Gastroesophageal sphincter (tissue), 4 donors: ENCODE measurements at regions not wholly inside any gene's neighbourhood (a gene's known extent, or its start where the extent isn't known, plus 50 kb on each side); places are given as distances from the start of the nearest gene placed in this dataset.

ENCODE experiments used
- ATAC-seq: fragments of 150-250 bp; one replicate; pipeline ENCODE4 v1.9.1; 2016; ENCODE audit warnings: mild to moderate bottlenecking, moderate library complexity
- H3K27ac ChIP-seq, 4 donors: fragments of 200-600 bp; sonication (generic) in 3 of 4; 1 replicate in 3 of 4; 2 replicates in 1 of 4; pipeline ENCODE4 v1.5.1; 2016 to 2019
- H3K27me3 ChIP-seq: fragments of 200-600 bp; sonication (generic); one replicate; pipeline ENCODE4 v1.5.1; 2019
- H3K36me3 ChIP-seq, 2 donors: fragments of 200-600 bp; sonication (generic); one replicate each; pipeline ENCODE4 v1.5.1; 2019; ENCODE audit warnings: control low read depth in 1 of 2
- H3K4me1 ChIP-seq, 3 donors: fragments of 200-600 bp; sonication (generic); 1 replicate in 2 of 3; 2 replicates in 1 of 3; pipeline ENCODE4 v1.5.1; 2016 to 2019; ENCODE audit warnings: control low read depth in 2 of 3
- H3K4me3 ChIP-seq, 2 donors: fragments of 200-600 bp; sonication (generic); one replicate each; pipeline ENCODE4 v1.5.1; 2019; ENCODE audit warnings: mild to moderate bottlenecking in 1 of 2, moderate library complexity in 1 of 2
- H3K9me3 ChIP-seq, 3 donors: fragments of 200-600 bp; sonication (generic); one replicate each; pipeline ENCODE4 v1.5.1; 2017 to 2019; ENCODE audit warnings: control low read depth in 2 of 3
- EP300 ChIP-seq: sonication (generic); formaldehyde crosslinking; IDR thresholded peaks from one replicate; pipeline ENCODE4 v1.6.1; 2017; ENCODE audit warnings: antibody characterized with exemption, mild to moderate bottlenecking
- POLR2A ChIP-seq, 2 donors: fragments of 450-650 bp; IDR thresholded peaks; one replicate each; pipeline ENCODE4 v1.6.1; 2017; ENCODE audit warnings: antibody characterized with exemption in 2 of 2, mild to moderate bottlenecking in 2 of 2, moderate library complexity in 1 of 2
- POLR2AphosphoS5 ChIP-seq: sonication (generic); formaldehyde crosslinking; IDR thresholded peaks from one replicate; pipeline ENCODE4 v1.6.1; 2017; ENCODE audit warnings: antibody characterized with exemption
- WGBS, 2 donors: methylation state at CpG; one replicate each; pipeline ENCODE4 v1.1.5; 2018; ENCODE audit warnings: low coverage in 1 of 2; 5-methylcytosine and 5-hydroxymethylcytosine counted together
- TF ChIP-seq, protein P1 (sequence below), 4 experiments: fragments of 200-600 bp in 2 of 4; fragments of 450-650 bp in 2 of 4; sonication (generic) in 1 of 4; IDR thresholded peaks; one replicate each; pipeline ENCODE4 v1.5.1; 2017 to 2019; ENCODE audit warnings: antibody characterized with exemption in 4 of 4, mild to moderate bottlenecking in 2 of 4, moderate library complexity in 2 of 4

- no peaks in the 10 kb centered on the region for H3K36me3 ChIP-seq
- no peaks in the 10 kb centered on the region for H3K4me1 ChIP-seq
- no peak overlapping the region for H3K27ac ChIP-seq
- ATAC-seq, result no peak
- H3K9me3 ChIP-seq, result no peaks in the 10 kb centered on the region
- no peak overlapping the region for H3K4me3 ChIP-seq
- TF ChIP-seq EP300 (no peak), POLR2AphosphoS5 (no peak)
- TF ChIP-seq, protein P1, sequence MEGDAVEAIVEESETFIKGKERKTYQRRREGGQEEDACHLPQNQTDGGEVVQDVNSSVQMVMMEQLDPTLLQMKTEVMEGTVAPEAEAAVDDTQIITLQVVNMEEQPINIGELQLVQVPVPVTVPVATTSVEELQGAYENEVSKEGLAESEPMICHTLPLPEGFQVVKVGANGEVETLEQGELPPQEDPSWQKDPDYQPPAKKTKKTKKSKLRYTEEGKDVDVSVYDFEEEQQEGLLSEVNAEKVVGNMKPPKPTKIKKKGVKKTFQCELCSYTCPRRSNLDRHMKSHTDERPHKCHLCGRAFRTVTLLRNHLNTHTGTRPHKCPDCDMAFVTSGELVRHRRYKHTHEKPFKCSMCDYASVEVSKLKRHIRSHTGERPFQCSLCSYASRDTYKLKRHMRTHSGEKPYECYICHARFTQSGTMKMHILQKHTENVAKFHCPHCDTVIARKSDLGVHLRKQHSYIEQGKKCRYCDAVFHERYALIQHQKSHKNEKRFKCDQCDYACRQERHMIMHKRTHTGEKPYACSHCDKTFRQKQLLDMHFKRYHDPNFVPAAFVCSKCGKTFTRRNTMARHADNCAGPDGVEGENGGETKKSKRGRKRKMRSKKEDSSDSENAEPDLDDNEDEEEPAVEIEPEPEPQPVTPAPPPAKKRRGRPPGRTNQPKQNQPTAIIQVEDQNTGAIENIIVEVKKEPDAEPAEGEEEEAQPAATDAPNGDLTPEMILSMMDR (IDR thresholded peaks at IDR 0.05), result no peak
- H3K27me3 ChIP-seq, result no peaks in the 10 kb centered on the region
- 93 to 96% methylated on average over 6 of the region's 6 CpGs for WGBS, 2 donors
Observed at GRCh38 chr13:33433316-33433715, 147.8 kb upstream of the STARD13 start.

DNA sequence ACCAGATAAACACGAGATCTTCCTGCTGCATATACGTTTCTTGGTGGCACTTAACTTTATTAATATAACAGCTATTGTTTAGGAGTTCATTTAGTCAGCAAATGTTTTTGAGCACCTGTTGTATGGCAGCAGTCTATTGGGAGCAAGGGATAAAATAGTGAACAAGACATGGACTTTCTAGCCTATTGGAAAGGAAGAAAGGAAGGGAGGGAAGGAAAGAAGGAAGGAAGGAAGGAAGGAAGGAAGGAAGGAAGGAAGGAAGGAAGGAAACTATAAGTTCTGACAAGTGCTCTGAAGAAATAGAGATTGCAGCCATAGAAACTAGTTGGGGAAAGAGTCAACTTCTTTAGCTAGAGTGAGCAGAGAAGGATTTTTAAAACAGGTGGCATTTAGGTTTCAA lies 149.1 kb upstream of the STARD13 start:
- no peaks in the 10 kb centered on the region for H3K36me3 ChIP-seq
- H3K9me3 ChIP-seq, result no peaks in the 10 kb centered on the region
- H3K4me1 ChIP-seq, result no peaks in the 10 kb centered on the region
- TF ChIP-seq POLR2AphosphoS5 (no peak), POLR2A (IDR thresholded peaks at IDR 0.05) (no peak), EP300 (no peak)
- TF ChIP-seq, protein P1 (IDR thresholded peaks at IDR 0.05), result no peak
- no peaks in the 10 kb centered on the region for H3K27me3 ChIP-seq
- no peak overlapping the region for H3K4me3 ChIP-seq
- ATAC-seq, result no peak
- WGBS, 2 donors, result 93 to 100% methylated on average over 2 of the region's 2 CpGs
- no peak overlapping the region for H3K27ac ChIP-seq

DNA sequence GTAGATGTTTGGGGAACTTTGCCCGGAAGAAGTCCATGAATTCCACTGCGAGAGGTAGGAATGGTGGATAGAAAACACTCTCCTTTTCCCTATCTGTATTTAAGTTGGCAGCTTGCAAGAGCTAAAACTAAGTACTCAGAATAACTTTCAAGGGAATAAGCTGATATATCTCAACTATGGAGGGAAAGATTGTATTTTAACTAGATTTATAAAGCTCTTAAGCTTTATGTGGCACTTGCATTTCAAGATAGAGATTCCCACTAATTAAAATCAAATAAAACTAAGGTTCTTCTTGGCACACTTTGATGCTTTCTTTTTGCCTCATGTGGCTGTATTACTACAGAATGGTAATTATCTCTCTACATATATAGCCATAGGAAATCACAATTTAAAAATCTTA lies 149.7 kb upstream of the STARD13 start:
- TF ChIP-seq POLR2A (IDR thresholded peaks at IDR 0.05) (no peak), EP300 (no peak), POLR2AphosphoS5 (no peak)
- TF ChIP-seq, protein P1 (IDR thresholded peaks at IDR 0.05), result no peak
- WGBS, 2 donors, result 89 to 100% methylated on average over 1 to 2 of the region's 2 CpGs
- Histone ChIP-seq H3K4me3 (no peak overlapping the region), H3K9me3 (no peaks in the 10 kb centered on the region), H3K27ac (no peak overlapping the region), H3K27me3 (no peaks in the 10 kb centered on the region), H3K36me3 (no peaks in the 10 kb centered on the region), H3K4me1 (no peaks in the 10 kb centered on the region)
- no peak for ATAC-seq

GRCh38 chr13:33438918-33439317 lies 153.4 kb upstream of the STARD13 start:
- WGBS, 2 donors, result 92 to 97% methylated on average over 2 of the region's 2 CpGs
- TF ChIP-seq POLR2A (IDR thresholded peaks at IDR 0.05) (no peak), POLR2AphosphoS5 (no peak), EP300 (no peak)
- TF ChIP-seq, protein P1 (IDR thresholded peaks at IDR 0.05), result no peak
- Histone ChIP-seq H3K27ac (no peak overlapping the region), H3K27me3 (no peaks in the 10 kb centered on the region), H3K4me1 (no peaks in the 10 kb centered on the region), H3K36me3 (no peaks in the 10 kb centered on the region), H3K4me3 (no peak overlapping the region), H3K9me3 (no peaks in the 10 kb centered on the region)
- no peak for ATAC-seq

DNA sequence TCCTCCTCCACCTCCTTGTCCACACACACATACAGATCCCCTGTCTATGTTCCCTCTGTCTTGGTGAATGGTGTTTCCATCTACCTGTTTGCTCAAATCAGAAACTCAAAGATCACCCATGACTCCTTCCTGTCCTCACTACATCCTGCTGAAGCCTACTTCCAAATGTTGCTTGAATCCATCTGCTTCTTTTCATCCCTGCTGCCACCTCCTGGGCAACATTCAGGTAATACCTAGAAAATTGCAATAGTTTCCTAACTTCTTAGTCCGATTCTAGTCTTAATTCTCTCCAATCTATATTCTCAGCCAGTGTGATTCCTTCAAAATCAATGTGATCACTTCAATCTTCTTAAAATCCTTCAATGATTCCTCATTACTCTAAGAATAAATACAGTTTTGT lies 155.5 kb upstream of the STARD13 start:
- Histone ChIP-seq H3K4me1 (peaks cover 0 to 12% (median 0%) of the 10 kb centered on the region in 3 donors), H3K9me3 (no peaks in the 10 kb centered on the region), H3K27me3 (no peaks in the 10 kb centered on the region), H3K4me3 (no peak overlapping the region), H3K36me3 (no peaks in the 10 kb centered on the region), H3K27ac (no peak overlapping the region)
- 93 to 100% methylated on average over 1 of the region's 1 CpG for WGBS, 2 donors
- no peak for TF ChIP-seq EP300
- TF ChIP-seq, protein P1 (IDR thresholded peaks at IDR 0.05), result peak in 2 of 4 experiments; percentile 12 to 24
- no peak for ATAC-seq
